ENCODE measurements at regions not wholly inside any gene's neighbourhood (a gene's known extent, or its start where the extent isn't known, plus 50 kb on each side); places are given as distances from the start of the nearest gene placed in this dataset.

- intact Hi-C loops (cut with DNase I; ENCODE audit: low total_unique reads): no loop called here
- in situ Hi-C loops (cut with MboI; ENCODE audit: low sequenced_read_pairs in 4 of 4): no loop called here
- ATAC-seq (no peak), DNase-seq (no peak)
- no peak overlapping the region for H3K27ac ChIP-seq
- TF ChIP-seq, protein P1, sequence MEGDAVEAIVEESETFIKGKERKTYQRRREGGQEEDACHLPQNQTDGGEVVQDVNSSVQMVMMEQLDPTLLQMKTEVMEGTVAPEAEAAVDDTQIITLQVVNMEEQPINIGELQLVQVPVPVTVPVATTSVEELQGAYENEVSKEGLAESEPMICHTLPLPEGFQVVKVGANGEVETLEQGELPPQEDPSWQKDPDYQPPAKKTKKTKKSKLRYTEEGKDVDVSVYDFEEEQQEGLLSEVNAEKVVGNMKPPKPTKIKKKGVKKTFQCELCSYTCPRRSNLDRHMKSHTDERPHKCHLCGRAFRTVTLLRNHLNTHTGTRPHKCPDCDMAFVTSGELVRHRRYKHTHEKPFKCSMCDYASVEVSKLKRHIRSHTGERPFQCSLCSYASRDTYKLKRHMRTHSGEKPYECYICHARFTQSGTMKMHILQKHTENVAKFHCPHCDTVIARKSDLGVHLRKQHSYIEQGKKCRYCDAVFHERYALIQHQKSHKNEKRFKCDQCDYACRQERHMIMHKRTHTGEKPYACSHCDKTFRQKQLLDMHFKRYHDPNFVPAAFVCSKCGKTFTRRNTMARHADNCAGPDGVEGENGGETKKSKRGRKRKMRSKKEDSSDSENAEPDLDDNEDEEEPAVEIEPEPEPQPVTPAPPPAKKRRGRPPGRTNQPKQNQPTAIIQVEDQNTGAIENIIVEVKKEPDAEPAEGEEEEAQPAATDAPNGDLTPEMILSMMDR (IDR thresholded peaks at IDR 0.05 in 4 of 5, conservative IDR thresholded peaks at IDR 0.05 in 1 of 5): no peak
- TF ChIP-seq POLR2A (IDR thresholded peaks at IDR 0.05): no peak
- H3K9me3 ChIP-seq: no peaks in the 10 kb centered on the region
- H3K4me3 ChIP-seq: no peak overlapping the region
- no peaks in the 10 kb centered on the region for H3K36me3 ChIP-seq
- no peaks in the 10 kb centered on the region for H3K4me1 ChIP-seq
- H3K27me3 ChIP-seq: no peaks in the 10 kb centered on the region
Measured at GRCh38 chr12:38056701-38057689, 259.6 kb upstream of the ALG10B start.

DNA sequence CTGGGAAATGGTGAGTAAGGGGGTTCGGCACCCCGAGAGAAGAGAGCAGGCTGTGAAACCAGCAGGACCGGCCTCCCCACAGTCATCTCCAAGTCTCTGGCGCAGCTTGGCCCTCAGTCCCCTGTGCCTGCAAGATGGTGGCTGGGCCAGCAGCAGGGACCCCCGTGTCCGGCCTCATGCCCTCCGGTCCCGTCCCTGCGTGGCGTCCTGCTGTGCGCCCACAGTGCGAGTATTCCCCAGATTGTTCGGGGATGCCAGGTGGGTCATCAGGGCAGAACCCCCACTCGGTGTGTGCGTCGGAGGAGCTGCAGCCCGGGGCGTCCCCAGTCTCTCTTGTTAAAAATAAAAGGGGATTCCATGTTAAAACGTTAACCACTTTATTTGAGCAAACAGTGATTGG lies 216.9 kb upstream of the ALG10B start:
- H3K27ac ChIP-seq: no peak overlapping the region
- H3K4me1 ChIP-seq: no peaks in the 10 kb centered on the region
- intact Hi-C loops (cut with DNase I; ENCODE audit: low total_unique reads) (no loop called here), in situ Hi-C loops (cut with MboI; ENCODE audit: low sequenced_read_pairs in 4 of 4) (loop anchor here in 1 of 4 donors (25.0 kb wide), 1 partner anchor 988 kb away; no protein-coding TSS in a partner anchor)
- TF ChIP-seq, protein P1 (IDR thresholded peaks at IDR 0.05 in 4 of 5, conservative IDR thresholded peaks at IDR 0.05 in 1 of 5): no peak
- no peak for TF ChIP-seq POLR2A (IDR thresholded peaks at IDR 0.05)
- H3K9me3 ChIP-seq: no peaks in the 10 kb centered on the region
- no peaks in the 10 kb centered on the region for H3K36me3 ChIP-seq
- no peak overlapping the region for H3K4me3 ChIP-seq
- ATAC-seq: no peak
- DNase-seq: no peak
- H3K27me3 ChIP-seq: no peaks in the 10 kb centered on the region

GRCh38 chr12:38101753-38102152 lies 214.8 kb upstream of the ALG10B start:
- Histone ChIP-seq H3K36me3 (no peaks in the 10 kb centered on the region), H3K27me3 (no peaks in the 10 kb centered on the region), H3K4me1 (no peaks in the 10 kb centered on the region), H3K9me3 (no peaks in the 10 kb centered on the region), H3K27ac (no peak overlapping the region), H3K4me3 (no peak overlapping the region)
- in situ Hi-C loops (cut with MboI; ENCODE audit: low sequenced_read_pairs in 4 of 4) (loop anchor here in 1 of 4 donors (25.0 kb wide), 1 partner anchor 986 kb away; no protein-coding TSS in a partner anchor), intact Hi-C loops (cut with DNase I; ENCODE audit: low total_unique reads) (no loop called here)
- ATAC-seq (no peak), DNase-seq (no peak)
- TF ChIP-seq, protein P1 (IDR thresholded peaks at IDR 0.05 in 4 of 5, conservative IDR thresholded peaks at IDR 0.05 in 1 of 5): no peak
- TF ChIP-seq POLR2A (IDR thresholded peaks at IDR 0.05): no peak

- Histone ChIP-seq H3K27me3 (no peaks in the 10 kb centered on the region), H3K4me1 (no peaks in the 10 kb centered on the region), H3K9me3 (no peaks in the 10 kb centered on the region), H3K4me3 (no peak overlapping the region), H3K27ac (no peak overlapping the region), H3K36me3 (no peaks in the 10 kb centered on the region)
- in situ Hi-C loops (cut with MboI; ENCODE audit: low sequenced_read_pairs in 4 of 4) (loop anchor here in 1 of 4 donors (25.0 kb wide), 1 partner anchor 985 kb away; no protein-coding TSS in a partner anchor), intact Hi-C loops (cut with DNase I; ENCODE audit: low total_unique reads) (no loop called here)
- TF ChIP-seq, protein P1 (IDR thresholded peaks at IDR 0.05 in 4 of 5, conservative IDR thresholded peaks at IDR 0.05 in 1 of 5): no peak
- no peak for TF ChIP-seq POLR2A (IDR thresholded peaks at IDR 0.05)
- ATAC-seq: no peak
- DNase-seq: no peak
Measured at GRCh38 chr12:38102197-38102596, 214.4 kb upstream of the ALG10B start.
